Activated CD8-positive, alpha-beta memory T cell treated with anti-CD3 and anti-CD28 coated beads, Interleukin-2, amount 10 ng/mL, durations not matched to agents 7 days and 5 days (primary cell): ENCODE measurements at regions not wholly inside any gene's neighbourhood (a gene's known extent, or its start where the extent isn't known, plus 50 kb on each side); places are given as distances from the start of the nearest gene placed in this dataset.

ENCODE experiments used
- ATAC-seq: fragments of 150-1000 bp; cut with Tn5 transposase; one replicate; pipeline ENCODE4 v1.10.0; 2021; ENCODE audit warnings: moderate library complexity
- CTCF ChIA-PET: fragments of 350-600 bp; sonication (Branson Sonifier 250); formaldehyde crosslinking; loops from one replicate; lab custom pipeline; 2021; ENCODE audit warnings: antibody characterized with exemption; lab: Charles Lee
- DNase-seq: peaks from one replicate; pipeline ENCODE4 v3.0.0-alpha.2; 2020
- H3K27ac Mint-ChIP-seq: one replicate; pipeline ENCODE4 v1.8.0; 2021; ENCODE audit warnings: mild to moderate bottlenecking, mixed read lengths
- H3K27me3 Mint-ChIP-seq: one replicate; pipeline ENCODE4 v1.8.0; 2021; ENCODE audit warnings: mixed read lengths
- H3K36me3 Mint-ChIP-seq: one replicate; pipeline ENCODE4 v1.8.0; 2021; ENCODE audit warnings: mild to moderate bottlenecking, mixed read lengths
- H3K4me1 Mint-ChIP-seq: one replicate; pipeline ENCODE4 v1.8.0; 2021; ENCODE audit warnings: mixed read lengths
- H3K4me3 Mint-ChIP-seq: one replicate; pipeline ENCODE4 v1.8.0; 2021; ENCODE audit warnings: mild to moderate bottlenecking, moderate library complexity, mixed read lengths
- H3K9me3 Mint-ChIP-seq: one replicate; pipeline ENCODE4 v1.8.0; 2022; ENCODE audit warnings: low read depth, mixed read lengths

DNA sequence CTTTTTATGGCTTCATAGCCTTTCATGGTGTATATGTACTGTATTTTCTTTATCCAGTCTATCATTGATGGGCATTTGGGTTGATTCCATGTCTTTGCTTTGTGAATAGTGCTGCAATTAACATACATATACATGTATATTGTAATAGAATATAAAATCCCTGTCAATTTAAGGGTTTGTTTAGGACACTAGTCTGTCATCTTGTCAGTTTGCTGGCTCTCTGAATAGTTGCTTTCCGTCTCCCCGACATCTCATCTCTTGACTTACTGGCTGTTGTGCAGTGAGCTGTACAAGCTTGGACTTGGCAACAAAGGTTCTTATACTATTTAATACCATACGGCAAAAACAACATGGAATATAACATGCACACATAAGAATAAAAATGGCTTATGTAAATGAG, 1487.5 kb downstream of the LRRC4C start:
- Mint-ChIP-seq H3K27me3 (no peaks in the 10 kb centered on the region), H3K36me3 (no peaks in the 10 kb centered on the region), H3K27ac (no peak overlapping the region), H3K4me1 (no peaks in the 10 kb centered on the region), H3K9me3 (peaks cover 5% of the 10 kb centered on the region), H3K4me3 (no peak overlapping the region)
- CTCF ChIA-PET = no interaction called here
- DNase-seq = no peak
- no peak for ATAC-seq

DNA sequence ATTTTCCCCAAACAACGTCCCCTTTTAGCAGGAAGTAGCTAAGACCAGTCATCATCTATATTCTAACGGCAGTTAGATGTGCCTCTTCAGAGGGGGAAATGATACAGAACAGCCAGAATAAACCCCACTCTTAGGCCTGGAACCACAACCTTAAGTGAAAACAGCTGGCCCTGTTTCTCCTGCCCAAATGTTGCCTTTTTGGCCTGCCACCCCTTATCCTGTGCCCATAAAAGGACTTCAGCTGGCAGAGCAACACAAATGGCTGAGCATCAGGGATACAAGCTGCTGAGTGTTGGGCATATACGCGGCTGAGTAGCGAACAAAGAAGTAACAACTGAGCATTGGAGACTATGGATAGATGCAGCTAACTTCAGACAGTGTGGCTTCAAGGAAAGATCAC, 1491.4 kb downstream of the LRRC4C start:
- H3K27ac Mint-ChIP-seq = no peak overlapping the region
- H3K4me1 Mint-ChIP-seq = no peaks in the 10 kb centered on the region
- DNase-seq = no peak
- H3K36me3 Mint-ChIP-seq = no peaks in the 10 kb centered on the region
- CTCF ChIA-PET = no interaction called here
- H3K9me3 Mint-ChIP-seq = peaks cover 10% of the 10 kb centered on the region
- H3K4me3 Mint-ChIP-seq = no peak overlapping the region
- no peaks in the 10 kb centered on the region for H3K27me3 Mint-ChIP-seq
- no peak for ATAC-seq

DNA sequence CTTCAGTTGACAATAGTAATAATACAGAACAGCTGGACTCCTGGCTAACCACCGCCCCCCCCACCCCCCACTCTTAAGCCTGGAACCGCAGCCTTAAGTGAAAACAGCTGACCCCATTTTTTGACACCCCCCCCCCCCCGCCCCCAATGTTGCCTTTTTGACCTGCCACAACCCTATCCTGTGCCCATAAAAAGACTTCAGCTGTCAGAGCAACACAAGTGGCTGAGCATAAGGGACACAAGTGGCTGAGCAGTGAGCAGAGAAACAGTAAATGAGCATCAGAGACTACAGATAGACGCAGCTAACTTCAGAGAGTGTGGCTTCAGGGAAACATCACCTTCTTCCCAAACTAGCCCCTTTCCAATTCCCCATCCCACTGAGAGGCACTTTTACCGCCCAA, 1493.8 kb downstream of the LRRC4C start:
- H3K4me3 Mint-ChIP-seq = no peak overlapping the region
- H3K4me1 Mint-ChIP-seq = no peaks in the 10 kb centered on the region
- DNase-seq = no peak
- CTCF ChIA-PET = no interaction called here
- H3K27ac Mint-ChIP-seq = no peak overlapping the region
- H3K9me3 Mint-ChIP-seq = peaks cover 10% of the 10 kb centered on the region
- ATAC-seq = no peak
- no peaks in the 10 kb centered on the region for H3K36me3 Mint-ChIP-seq
- no peaks in the 10 kb centered on the region for H3K27me3 Mint-ChIP-seq

DNA sequence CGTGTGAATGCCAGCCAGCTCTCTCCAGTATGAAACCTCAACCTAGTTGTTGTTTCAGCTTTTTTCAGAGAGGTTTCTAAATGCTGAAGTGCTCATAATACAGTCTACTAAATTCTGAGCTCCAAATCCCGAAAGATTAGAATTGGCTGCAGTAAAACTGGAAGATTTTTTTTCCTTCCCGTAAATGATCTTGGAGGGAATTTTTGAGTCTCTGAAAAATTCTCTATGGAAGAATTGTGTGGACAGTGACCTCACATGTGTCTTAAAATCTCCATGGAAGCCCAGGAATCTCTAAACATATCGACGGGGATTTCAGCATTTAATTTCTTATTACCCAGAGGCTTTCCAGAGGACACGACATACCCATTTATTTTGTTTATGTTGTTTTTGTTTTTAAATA, 1499.2 kb downstream of the LRRC4C start:
- Mint-ChIP-seq H3K9me3 (peaks cover 6% of the 10 kb centered on the region), H3K4me3 (no peak overlapping the region), H3K27ac (no peak overlapping the region), H3K27me3 (no peaks in the 10 kb centered on the region), H3K36me3 (no peaks in the 10 kb centered on the region), H3K4me1 (no peaks in the 10 kb centered on the region)
- ATAC-seq (no peak), DNase-seq (no peak)
- CTCF ChIA-PET = no interaction called here

GRCh38 chr11:39932966-39933365, 1526.5 kb downstream of the LRRC4C start:
- DNase-seq (no peak), ATAC-seq (no peak)
- H3K27me3 Mint-ChIP-seq = no peaks in the 10 kb centered on the region
- no peaks in the 10 kb centered on the region for H3K36me3 Mint-ChIP-seq
- peaks cover 7% of the 10 kb centered on the region for H3K9me3 Mint-ChIP-seq
- CTCF ChIA-PET = no interaction called here
- H3K4me1 Mint-ChIP-seq = no peaks in the 10 kb centered on the region
- H3K4me3 Mint-ChIP-seq = no peak overlapping the region
- H3K27ac Mint-ChIP-seq = no peak overlapping the region

DNA sequence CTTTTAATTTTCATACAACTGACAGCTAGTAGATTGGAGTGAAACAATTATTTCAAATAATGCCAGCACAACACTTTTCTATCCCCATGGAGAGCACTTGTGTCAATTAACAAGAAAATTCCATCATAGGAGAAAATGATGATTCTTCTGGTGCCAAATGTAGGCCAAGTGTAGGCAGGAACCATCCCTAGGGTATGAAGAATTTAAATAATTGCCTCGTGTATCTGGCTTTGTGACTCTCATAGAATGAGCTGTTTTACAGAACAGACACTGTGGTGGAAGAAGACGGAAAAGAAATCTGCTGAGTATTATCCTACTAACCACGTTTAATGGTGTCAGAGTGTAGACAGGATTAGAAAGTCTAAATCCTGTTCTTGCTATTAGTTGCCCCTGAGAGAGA, 1542.2 kb downstream of the LRRC4C start:
- Mint-ChIP-seq H3K27me3 (no peaks in the 10 kb centered on the region), H3K4me3 (no peak overlapping the region), H3K36me3 (no peaks in the 10 kb centered on the region), H3K27ac (no peak overlapping the region), H3K9me3 (peaks cover 17% of the 10 kb centered on the region), H3K4me1 (no peaks in the 10 kb centered on the region)
- CTCF ChIA-PET = no interaction called here
- no peak for DNase-seq
- ATAC-seq = no peak

DNA sequence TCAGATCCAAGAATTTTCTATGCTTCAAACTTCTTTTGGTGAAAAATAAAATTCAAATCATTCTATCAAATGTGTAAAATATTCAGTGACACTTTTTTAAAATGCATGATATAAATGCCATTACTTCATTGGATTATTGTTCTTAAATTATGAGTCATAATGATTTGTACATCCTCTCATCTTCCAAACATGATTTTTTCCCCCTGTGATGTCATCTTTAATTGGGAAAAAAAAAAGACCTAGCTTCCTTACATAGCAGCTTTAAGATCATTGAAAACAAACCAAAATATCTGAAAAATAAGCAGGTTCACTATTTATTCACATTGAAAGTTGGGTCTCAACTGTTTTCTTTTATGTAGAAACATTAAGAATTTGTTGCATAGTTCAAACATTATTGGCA, 1549.4 kb downstream of the LRRC4C start:
- CTCF ChIA-PET = no interaction called here
- Mint-ChIP-seq H3K4me1 (no peaks in the 10 kb centered on the region), H3K27me3 (no peaks in the 10 kb centered on the region), H3K4me3 (no peak overlapping the region), H3K27ac (no peak overlapping the region), H3K9me3 (peaks cover 9% of the 10 kb centered on the region), H3K36me3 (no peaks in the 10 kb centered on the region)
- DNase-seq = no peak
- no peak for ATAC-seq

DNA sequence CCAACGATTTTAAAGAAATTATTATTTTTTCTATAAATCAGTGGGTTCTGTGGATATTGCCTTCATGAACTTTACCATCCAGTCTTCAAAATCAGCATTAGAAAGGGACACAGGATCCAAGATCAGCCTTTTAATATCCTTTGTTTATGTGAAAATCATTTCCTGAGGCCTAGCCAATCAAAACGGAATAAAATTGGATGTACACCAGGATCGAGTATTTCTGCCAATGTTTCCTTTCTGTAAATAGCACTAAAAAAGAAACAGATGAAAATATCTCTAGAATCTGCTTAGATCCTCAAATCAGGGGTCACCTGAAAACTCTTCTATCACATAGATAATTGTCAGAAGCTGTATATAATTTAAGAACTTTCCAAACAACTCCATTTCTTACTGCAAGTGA, 1598.5 kb downstream of the LRRC4C start:
- no peak overlapping the region for H3K27ac Mint-ChIP-seq
- H3K4me1 Mint-ChIP-seq = no peaks in the 10 kb centered on the region
- H3K4me3 Mint-ChIP-seq = no peak overlapping the region
- no peaks in the 10 kb centered on the region for H3K36me3 Mint-ChIP-seq
- H3K27me3 Mint-ChIP-seq = no peaks in the 10 kb centered on the region
- CTCF ChIA-PET = no interaction called here
- H3K9me3 Mint-ChIP-seq = peaks cover 2% of the 10 kb centered on the region
- ATAC-seq (no peak), DNase-seq (no peak)

- no peak overlapping the region for H3K27ac Mint-ChIP-seq
These were observed 1642.2 kb downstream of the LRRC4C start for GRCh38 chr11:39817241-39817640.

DNA sequence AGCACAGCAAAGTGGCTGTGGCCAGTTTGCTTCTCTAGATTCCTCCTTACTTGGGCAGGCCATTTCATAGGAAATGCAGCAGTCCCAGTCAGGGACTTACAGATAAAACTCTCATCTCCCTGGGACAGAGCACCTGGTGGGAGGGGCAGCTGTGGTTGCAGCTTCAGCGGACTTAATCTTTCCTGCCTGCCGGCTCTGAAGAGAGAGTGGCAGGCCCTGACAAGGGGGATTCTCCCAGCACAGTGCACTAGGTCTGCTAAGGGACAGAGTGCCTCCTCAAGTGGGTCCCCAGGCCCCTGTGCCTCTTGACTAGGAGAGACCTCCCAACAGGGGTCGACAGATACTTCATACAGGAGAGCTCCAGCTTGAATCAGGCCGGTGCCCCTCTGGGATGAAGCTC, 1649.1 kb downstream of the LRRC4C start:
- Mint-ChIP-seq H3K27ac (no peak overlapping the region), H3K4me1 (no peaks in the 10 kb centered on the region), H3K36me3 (no peaks in the 10 kb centered on the region), H3K9me3 (peaks cover 22% of the 10 kb centered on the region), H3K4me3 (no peak overlapping the region), H3K27me3 (no peaks in the 10 kb centered on the region)
- CTCF ChIA-PET = no interaction called here
- DNase-seq (no peak), ATAC-seq (no peak)

More at GRCh38 chr11:39817241-39817640, 1642.2 kb downstream of the LRRC4C start:
- no peak for DNase-seq
- no peaks in the 10 kb centered on the region for H3K4me1 Mint-ChIP-seq
- H3K9me3 Mint-ChIP-seq = peaks cover 32% of the 10 kb centered on the region
- no peaks in the 10 kb centered on the region for H3K27me3 Mint-ChIP-seq
- no peak for ATAC-seq
- CTCF ChIA-PET = no interaction called here
- no peak overlapping the region for H3K4me3 Mint-ChIP-seq
- H3K36me3 Mint-ChIP-seq = no peaks in the 10 kb centered on the region

- no peaks in the 10 kb centered on the region for H3K4me1 Mint-ChIP-seq
- no peaks in the 10 kb centered on the region for H3K27me3 Mint-ChIP-seq
- H3K9me3 Mint-ChIP-seq = peaks cover 17% of the 10 kb centered on the region
- DNase-seq (no peak), ATAC-seq (no peak)
- CTCF ChIA-PET = no interaction called here
- H3K4me3 Mint-ChIP-seq = no peak overlapping the region
- no peak overlapping the region for H3K27ac Mint-ChIP-seq
- H3K36me3 Mint-ChIP-seq = no peaks in the 10 kb centered on the region
These were observed 1649.6 kb downstream of the LRRC4C start for GRCh38 chr11:39809833-39810232.

- CTCF ChIA-PET = no interaction called here
- Mint-ChIP-seq H3K4me1 (no peaks in the 10 kb centered on the region), H3K4me3 (no peak overlapping the region), H3K27me3 (no peaks in the 10 kb centered on the region), H3K9me3 (peaks cover 17% of the 10 kb centered on the region), H3K27ac (no peak overlapping the region), H3K36me3 (no peaks in the 10 kb centered on the region)
- ATAC-seq (no peak), DNase-seq (no peak)
These were observed 1651.5 kb downstream of the LRRC4C start for GRCh38 chr11:39807904-39808303.

- CTCF ChIA-PET = no interaction called here
- H3K4me3 Mint-ChIP-seq = no peak overlapping the region
These were observed 1652.8 kb downstream of the LRRC4C start for GRCh38 chr11:39806652-39807051.

DNA sequence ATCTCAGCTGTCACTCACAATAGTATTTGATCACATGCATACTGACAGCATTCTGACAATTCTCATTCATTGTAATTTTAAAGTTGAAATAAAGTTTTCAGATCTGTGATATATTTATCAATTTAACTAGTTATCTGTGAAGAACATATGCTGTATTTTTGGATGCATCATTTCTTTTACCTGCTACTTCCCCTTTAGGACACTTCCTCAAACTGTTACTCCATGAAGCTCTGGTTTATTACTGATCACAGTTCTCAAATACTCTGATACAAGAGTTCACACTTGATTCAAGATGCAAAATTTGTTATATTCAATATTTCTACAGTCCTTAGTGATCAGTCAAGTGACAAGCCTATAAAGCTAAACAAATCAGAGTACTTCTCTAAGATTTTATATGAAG, 1655.2 kb downstream of the LRRC4C start:
- CTCF ChIA-PET = no interaction called here
- H3K27ac Mint-ChIP-seq = no peak overlapping the region
- peaks cover 8% of the 10 kb centered on the region for H3K9me3 Mint-ChIP-seq
- H3K27me3 Mint-ChIP-seq = no peaks in the 10 kb centered on the region
- no peaks in the 10 kb centered on the region for H3K36me3 Mint-ChIP-seq
- no peak overlapping the region for H3K4me3 Mint-ChIP-seq
- no peak for ATAC-seq
- DNase-seq = no peak
- no peaks in the 10 kb centered on the region for H3K4me1 Mint-ChIP-seq

More at GRCh38 chr11:39806652-39807051, 1652.8 kb downstream of the LRRC4C start:
- Mint-ChIP-seq H3K36me3 (no peaks in the 10 kb centered on the region), H3K27me3 (no peaks in the 10 kb centered on the region), H3K27ac (no peak overlapping the region), H3K4me1 (no peaks in the 10 kb centered on the region), H3K9me3 (peaks cover 8% of the 10 kb centered on the region)
- DNase-seq = no peak
- no peak for ATAC-seq

- peaks cover 9% of the 10 kb centered on the region for H3K9me3 Mint-ChIP-seq
- CTCF ChIA-PET = no interaction called here
- H3K4me1 Mint-ChIP-seq = no peaks in the 10 kb centered on the region
- H3K4me3 Mint-ChIP-seq = no peak overlapping the region
- ATAC-seq (no peak), DNase-seq (no peak)
- H3K27me3 Mint-ChIP-seq = no peaks in the 10 kb centered on the region
- H3K36me3 Mint-ChIP-seq = no peaks in the 10 kb centered on the region
- no peak overlapping the region for H3K27ac Mint-ChIP-seq
These were observed 1672.8 kb downstream of the LRRC4C start for GRCh38 chr11:39786682-39787081.
